BJ (cell line): ENCODE measurements at regions not wholly inside any gene's neighbourhood (a gene's known extent, or its start where the extent isn't known, plus 50 kb on each side); places are given as distances from the start of the nearest gene placed in this dataset.

Source experiments
- CTCF ChIA-PET: fragments of 350-600 bp; formaldehyde crosslinking; extraction: SDS; loops from one replicate; lab custom pipeline; 2021; ENCODE audit warnings: antibody characterized with exemption, inconsistent platforms; lab: Yijun Ruan, JAX
- POLR2A ChIA-PET: fragments of 300-600 bp; sonication (Branson Sonifier 250); formaldehyde crosslinking; extraction: SDS; loops from one replicate; lab custom pipeline; 2021; ENCODE audit warnings: antibody characterized with exemption; lab: Charles Lee
- DNase-seq: peaks from one replicate; pipeline ENCODE4 v3.0.0-alpha.2; 2011; ENCODE audit warnings: low read depth
- H3K27me3 ChIP-seq: 2 replicates; pipeline ENCODE4 v1.6.0; 2011; ENCODE audit warnings: low read length; ENCODE audit not compliant: control insufficient read depth, insufficient read depth
- H3K36me3 ChIP-seq: 2 replicates; pipeline ENCODE4 v1.5.1; 2011; ENCODE audit warnings: low read length; ENCODE audit not compliant: control insufficient read depth, insufficient read depth
- H3K4me3 ChIP-seq: 2 replicates; pipeline ENCODE4 v1.5.1; 2011; ENCODE audit warnings: low read depth, mild to moderate bottlenecking, control low read depth, low read length
- TF ChIP-seq, protein P1 (sequence below): IDR thresholded peaks from 2 replicates; pipeline ENCODE4 v1.5.1; 2011; ENCODE audit warnings: low read depth, mild to moderate bottlenecking, control low read depth, inconsistent platforms, low read length, moderate library complexity; ENCODE audit not compliant: insufficient read depth

- Histone ChIP-seq H3K27me3 (no peaks in the 10 kb centered on the region), H3K36me3 (no peaks in the 10 kb centered on the region), H3K4me3 (no peak overlapping the region)
- DNase-seq, result no peak
- POLR2A ChIA-PET, result no interaction called here
- CTCF ChIA-PET, result no interaction called here
- TF ChIP-seq, protein P1, sequence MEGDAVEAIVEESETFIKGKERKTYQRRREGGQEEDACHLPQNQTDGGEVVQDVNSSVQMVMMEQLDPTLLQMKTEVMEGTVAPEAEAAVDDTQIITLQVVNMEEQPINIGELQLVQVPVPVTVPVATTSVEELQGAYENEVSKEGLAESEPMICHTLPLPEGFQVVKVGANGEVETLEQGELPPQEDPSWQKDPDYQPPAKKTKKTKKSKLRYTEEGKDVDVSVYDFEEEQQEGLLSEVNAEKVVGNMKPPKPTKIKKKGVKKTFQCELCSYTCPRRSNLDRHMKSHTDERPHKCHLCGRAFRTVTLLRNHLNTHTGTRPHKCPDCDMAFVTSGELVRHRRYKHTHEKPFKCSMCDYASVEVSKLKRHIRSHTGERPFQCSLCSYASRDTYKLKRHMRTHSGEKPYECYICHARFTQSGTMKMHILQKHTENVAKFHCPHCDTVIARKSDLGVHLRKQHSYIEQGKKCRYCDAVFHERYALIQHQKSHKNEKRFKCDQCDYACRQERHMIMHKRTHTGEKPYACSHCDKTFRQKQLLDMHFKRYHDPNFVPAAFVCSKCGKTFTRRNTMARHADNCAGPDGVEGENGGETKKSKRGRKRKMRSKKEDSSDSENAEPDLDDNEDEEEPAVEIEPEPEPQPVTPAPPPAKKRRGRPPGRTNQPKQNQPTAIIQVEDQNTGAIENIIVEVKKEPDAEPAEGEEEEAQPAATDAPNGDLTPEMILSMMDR, result no peak
These were observed 176.5 kb downstream of the CENPW start for GRCh38 chr6:126516411-126516810.

- Histone ChIP-seq H3K4me3 (no peak overlapping the region), H3K27me3 (no peaks in the 10 kb centered on the region), H3K36me3 (no peaks in the 10 kb centered on the region)
- no peak for DNase-seq
- POLR2A ChIA-PET, result no interaction called here
- TF ChIP-seq, protein P1, result no peak
- CTCF ChIA-PET, result no interaction called here
These were observed 185.0 kb downstream of the CENPW start for GRCh38 chr6:126524811-126525326.

- TF ChIP-seq, protein P1, result no peak
These were observed 186.6 kb downstream of the CENPW start for GRCh38 chr6:126526547-126526946.

DNA sequence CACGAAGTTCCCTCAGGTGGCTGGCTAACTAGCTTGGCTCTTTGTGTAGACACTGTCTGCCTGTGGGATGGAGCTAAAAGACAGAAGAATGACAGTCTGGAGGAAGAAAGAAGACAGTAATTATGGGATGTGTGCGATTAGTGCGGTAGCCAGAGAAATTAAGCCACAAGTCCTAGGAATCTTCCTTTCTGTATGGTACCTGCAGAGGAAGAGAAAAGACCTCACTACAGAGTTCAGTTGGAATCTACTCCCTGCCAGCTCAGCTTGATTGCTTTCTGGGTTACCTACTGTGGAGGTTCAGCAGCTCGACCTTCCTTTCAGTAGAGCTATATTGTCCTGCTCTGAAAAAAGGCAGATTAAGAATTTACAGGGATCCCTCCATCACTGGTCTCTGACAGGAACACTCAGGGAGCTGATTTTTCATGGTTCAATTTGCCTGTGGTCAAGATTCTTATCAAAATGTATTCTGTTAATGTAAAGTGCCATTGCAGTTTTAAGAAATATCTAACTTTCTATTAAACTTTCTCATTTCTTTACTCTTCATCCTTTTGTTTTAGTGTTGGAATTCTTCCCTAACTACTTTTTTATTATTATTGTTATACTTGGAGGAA lies 187.2 kb downstream of the CENPW start:
- no peaks in the 10 kb centered on the region for H3K36me3 ChIP-seq
- ChIA-PET POLR2A (no interaction called here), CTCF (interaction anchor here (0.6 to 1.1 kb wide), 2 partner anchors 260 to 1010 kb away, joined by 3 to 4 read pairs; no protein-coding TSS in a partner anchor)
- TF ChIP-seq, protein P1, result no peak
- H3K4me3 ChIP-seq, result no peak overlapping the region
- no peaks in the 10 kb centered on the region for H3K27me3 ChIP-seq
- DNase-seq, result no peak

More at GRCh38 chr6:126526547-126526946, 186.6 kb downstream of the CENPW start:
- ChIA-PET POLR2A (no interaction called here), CTCF (interaction anchor here (1.1 kb wide), 1 partner anchor 260 kb away, joined by 3 read pairs; no protein-coding TSS in a partner anchor)
- H3K4me3 ChIP-seq, result no peak overlapping the region
- no peaks in the 10 kb centered on the region for H3K36me3 ChIP-seq
- H3K27me3 ChIP-seq, result no peaks in the 10 kb centered on the region
- DNase-seq, result no peak

DNA sequence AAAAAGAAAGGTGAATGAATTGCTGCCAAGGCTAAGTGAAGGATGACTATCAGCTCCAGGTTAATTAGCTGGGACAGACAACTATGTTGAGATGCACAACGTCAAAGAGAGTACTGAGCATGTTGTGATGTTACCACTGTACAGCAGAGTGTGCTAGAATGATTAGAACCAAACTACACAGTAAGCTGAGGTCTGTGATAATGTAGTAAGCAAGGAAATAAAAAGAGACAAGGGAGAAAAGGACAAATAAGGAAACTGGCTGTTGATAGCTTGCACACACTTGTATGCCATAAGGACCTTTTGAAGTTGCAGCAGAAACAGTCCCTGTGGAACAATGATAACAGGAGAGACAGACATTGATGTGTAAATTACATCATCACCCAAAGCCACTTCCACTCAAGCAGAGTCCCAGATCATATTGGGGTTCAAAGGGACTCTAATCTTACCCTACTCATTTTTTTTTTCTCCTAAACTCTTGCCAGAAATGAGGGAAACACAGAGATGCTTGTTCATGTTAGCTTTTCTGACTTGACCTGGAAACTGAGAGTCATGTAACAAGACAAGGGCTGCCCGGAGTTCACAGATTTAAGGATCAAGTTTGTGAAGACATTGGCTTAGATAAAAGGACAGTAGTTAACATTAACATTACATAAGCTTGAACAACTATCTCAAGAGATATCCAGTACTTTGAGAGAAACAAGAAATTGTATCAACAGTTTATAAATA lies 189.9 kb downstream of the CENPW start:
- no peaks in the 10 kb centered on the region for H3K27me3 ChIP-seq
- CTCF ChIA-PET, result interaction anchor here (0.5 to 1.1 kb wide), 3 partner anchors 9 to 660 kb away, joined by 3 read pairs; no protein-coding TSS in a partner anchor
- H3K36me3 ChIP-seq, result no peaks in the 10 kb centered on the region
- POLR2A ChIA-PET, result no interaction called here
- TF ChIP-seq, protein P1, result no peak
- H3K4me3 ChIP-seq, result no peak overlapping the region
- no peak for DNase-seq
